ENCODE measurements at regions not wholly inside any gene's neighbourhood (a gene's known extent, or its start where the extent isn't known, plus 50 kb on each side); places are given as distances from the start of the nearest gene placed in this dataset.

- TF ChIP-seq POLR2A (IDR thresholded peaks at IDR 0.05): no peak
- no peak for TF ChIP-seq CTCF (IDR thresholded peaks at IDR 0.05)
- DNase-seq: no peak
- H3K36me3 ChIP-seq: no peaks in the 10 kb centered on the region
- no peak overlapping the region for H3K27ac ChIP-seq
- no peaks in the 10 kb centered on the region for H3K4me1 ChIP-seq
- H3K4me3 ChIP-seq: no peak overlapping the region
- H3K27me3 ChIP-seq: no peaks in the 10 kb centered on the region
- no peaks in the 10 kb centered on the region for H3K9me3 ChIP-seq
Measured at GRCh38 chr7:26507108-26507987, 215.7 kb downstream of the SNX10 start.

- no peak for DNase-seq
- TF ChIP-seq CTCF (IDR thresholded peaks at IDR 0.05) (no peak), POLR2A (IDR thresholded peaks at IDR 0.05) (no peak)
- Histone ChIP-seq H3K27ac (no peak overlapping the region), H3K4me3 (no peak overlapping the region), H3K27me3 (no peaks in the 10 kb centered on the region), H3K4me1 (no peaks in the 10 kb centered on the region), H3K9me3 (no peaks in the 10 kb centered on the region), H3K36me3 (no peaks in the 10 kb centered on the region)
Measured at GRCh38 chr7:26508481-26508880, 216.8 kb downstream of the SNX10 start.

GRCh38 chr7:26508917-26509316 is 217.3 kb downstream of the SNX10 start:
- no peak for DNase-seq

GRCh38 chr7:26510231-26510957 is 218.7 kb downstream of the SNX10 start:
- Histone ChIP-seq H3K4me3 (no peak overlapping the region), H3K36me3 (no peaks in the 10 kb centered on the region), H3K27ac (no peak overlapping the region), H3K9me3 (no peaks in the 10 kb centered on the region), H3K27me3 (no peaks in the 10 kb centered on the region), H3K4me1 (no peaks in the 10 kb centered on the region)
- DNase-seq: no peak
- TF ChIP-seq CTCF (IDR thresholded peaks at IDR 0.05): no peak

More at GRCh38 chr7:26508917-26509316, 217.3 kb downstream of the SNX10 start:
- H3K4me3 ChIP-seq: no peak overlapping the region
- H3K4me1 ChIP-seq: no peaks in the 10 kb centered on the region
- H3K27ac ChIP-seq: no peak overlapping the region
- H3K9me3 ChIP-seq: no peaks in the 10 kb centered on the region
- H3K36me3 ChIP-seq: no peaks in the 10 kb centered on the region
- no peaks in the 10 kb centered on the region for H3K27me3 ChIP-seq
- TF ChIP-seq CTCF (IDR thresholded peaks at IDR 0.05): no peak
- no peak for TF ChIP-seq POLR2A (IDR thresholded peaks at IDR 0.05)

- DNase-seq: no peak
- Histone ChIP-seq H3K36me3 (no peaks in the 10 kb centered on the region), H3K9me3 (no peaks in the 10 kb centered on the region), H3K27me3 (no peaks in the 10 kb centered on the region), H3K4me3 (no peak overlapping the region), H3K4me1 (no peaks in the 10 kb centered on the region), H3K27ac (no peak overlapping the region)
- no peak for TF ChIP-seq POLR2A (IDR thresholded peaks at IDR 0.05)
- no peak for TF ChIP-seq CTCF (IDR thresholded peaks at IDR 0.05)
Measured at GRCh38 chr7:26511866-26512265, 220.2 kb downstream of the SNX10 start.

All from Peyer's patch (tissue), 4 donors.